Pons (tissue), 1 donor: ENCODE measurements at regions not wholly inside any gene's neighbourhood (a gene's known extent, or its start where the extent isn't known, plus 50 kb on each side); places are given as distances from the start of the nearest gene placed in this dataset.

Experiments
- DNase-seq: peaks from one replicate; pipeline ENCODE4 v3.0.0-alpha.2; 2016; ENCODE audit warnings: low spot score

DNA sequence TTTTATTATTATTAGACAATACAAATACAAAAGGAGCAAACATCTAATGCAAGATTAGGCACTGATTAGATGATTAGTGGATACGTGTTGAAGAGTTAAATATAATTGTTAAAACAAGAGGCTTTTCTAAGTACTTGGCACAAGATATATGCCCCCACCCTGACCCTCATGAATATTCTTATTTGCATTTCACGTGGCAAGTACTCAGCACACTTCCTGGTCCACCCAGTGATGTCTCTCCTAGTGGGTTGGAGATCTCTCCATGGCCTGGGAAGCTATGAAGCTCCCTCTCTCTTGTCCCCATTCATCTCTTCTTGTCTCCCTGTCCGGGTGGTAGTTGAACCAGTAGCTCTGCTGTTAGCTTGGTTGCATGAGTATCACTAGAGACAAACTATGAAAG, 375.3 kb downstream of the ADRA2A start:
- no peak for DNase-seq

DNA sequence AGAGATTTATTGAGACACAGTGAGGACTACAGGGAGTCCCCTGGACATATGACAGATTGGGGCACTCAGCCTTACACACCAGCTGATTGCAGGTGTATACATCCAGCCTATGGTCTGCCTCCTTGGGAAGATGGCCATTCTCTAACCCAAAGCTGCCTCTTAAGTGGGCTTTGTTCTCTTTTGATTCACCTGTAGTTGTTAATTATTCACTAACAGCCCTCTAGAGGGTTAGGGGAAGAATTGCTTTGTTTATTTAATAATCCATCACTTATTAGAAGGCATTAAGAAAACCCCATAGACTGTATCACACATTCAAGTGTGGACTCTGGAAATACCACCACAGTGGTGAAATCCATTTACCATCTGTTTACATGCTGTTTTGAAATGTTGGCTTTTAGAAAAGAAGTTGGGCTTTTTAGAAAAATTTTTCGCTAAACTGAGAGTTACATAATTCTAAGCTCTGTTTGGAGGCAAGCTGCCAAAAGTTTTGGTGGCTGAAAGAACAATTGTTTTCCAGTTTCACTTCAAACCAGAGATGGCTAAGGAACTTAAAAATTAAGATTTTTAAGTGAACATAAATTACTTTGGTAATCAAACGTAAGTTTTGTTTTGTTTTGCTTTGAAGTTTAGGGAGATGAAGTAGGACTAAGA, 379.1 kb downstream of the ADRA2A start:
- DNase-seq: no peak

DNA sequence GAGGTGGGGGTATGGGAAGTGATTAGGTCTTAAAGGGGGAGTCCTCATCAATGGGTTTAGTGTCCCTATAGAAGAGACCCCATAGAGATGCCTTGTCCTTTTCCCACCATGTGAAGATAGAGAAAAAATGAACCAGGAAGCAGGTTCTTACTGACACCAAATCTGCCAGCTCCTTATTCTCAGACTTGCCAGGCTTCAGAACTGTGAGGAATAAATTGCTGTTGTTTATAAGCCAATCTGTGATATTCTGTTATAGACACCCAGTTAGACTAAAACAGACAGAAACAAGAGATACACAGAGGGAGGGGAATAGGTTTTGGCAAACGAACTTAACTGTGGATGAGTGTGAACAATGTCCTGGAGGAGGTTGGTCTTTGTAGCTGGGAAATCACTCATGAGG, 381.4 kb downstream of the ADRA2A start:
- no peak for DNase-seq

DNA sequence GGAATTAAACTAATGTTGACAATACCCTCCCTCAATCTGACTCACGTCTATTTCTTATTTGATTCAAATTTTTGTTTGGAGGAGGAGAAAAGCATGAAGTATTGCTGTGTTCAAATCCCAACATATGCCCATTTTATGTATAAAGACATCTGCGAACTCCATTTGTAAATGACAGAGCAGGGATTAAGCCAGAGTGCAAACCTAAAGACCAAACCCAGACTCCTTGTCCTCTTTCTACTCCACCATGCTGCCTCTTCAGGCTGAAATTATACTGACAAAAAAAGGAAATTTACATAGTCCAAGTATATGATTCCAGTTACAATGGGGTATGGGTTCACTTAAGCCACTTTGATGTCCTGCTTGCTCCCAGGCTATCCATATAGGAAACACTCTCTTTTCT, 383.1 kb downstream of the ADRA2A start:
- DNase-seq: no peak

DNA sequence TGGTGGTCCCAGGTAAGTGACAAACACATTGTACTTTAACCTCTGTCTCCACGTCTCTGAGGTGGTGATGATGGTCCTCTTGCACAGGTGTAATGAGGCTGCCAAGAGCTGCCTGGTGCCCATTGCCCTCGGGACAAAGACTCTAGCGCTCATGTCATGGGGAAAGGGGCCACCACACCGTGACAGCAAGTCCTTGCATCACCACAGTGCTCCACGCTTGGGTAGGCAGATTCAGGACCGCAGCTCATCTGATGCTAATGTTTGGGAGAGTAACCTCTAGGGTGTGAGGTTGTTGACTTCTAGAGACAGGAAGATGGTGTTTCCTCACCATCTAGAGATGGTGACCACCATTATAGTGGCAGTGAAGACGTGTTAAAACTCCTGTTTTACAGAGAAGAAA, 395.6 kb downstream of the ADRA2A start:
- DNase-seq: no peak

DNA sequence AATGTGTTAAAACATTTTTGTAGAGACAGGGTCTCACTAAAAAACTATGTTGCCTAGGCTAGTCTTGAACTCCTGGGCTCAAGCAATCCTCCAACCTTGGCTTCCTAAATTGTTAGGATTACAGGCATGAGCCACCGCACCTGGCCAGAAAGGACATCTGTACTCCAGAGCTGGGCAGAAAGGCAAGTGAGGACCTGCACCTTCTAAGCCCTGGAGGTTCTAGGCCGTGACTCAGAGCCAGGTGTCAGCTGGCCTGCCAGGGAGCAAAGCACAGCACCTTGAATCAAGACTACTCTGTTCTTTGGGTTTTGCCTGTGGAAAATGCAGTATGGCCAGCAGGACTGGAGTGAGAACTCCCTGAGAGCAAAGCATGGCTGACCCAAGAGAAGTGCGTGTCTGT, 396.5 kb downstream of the ADRA2A start:
- DNase-seq: no peak

DNA sequence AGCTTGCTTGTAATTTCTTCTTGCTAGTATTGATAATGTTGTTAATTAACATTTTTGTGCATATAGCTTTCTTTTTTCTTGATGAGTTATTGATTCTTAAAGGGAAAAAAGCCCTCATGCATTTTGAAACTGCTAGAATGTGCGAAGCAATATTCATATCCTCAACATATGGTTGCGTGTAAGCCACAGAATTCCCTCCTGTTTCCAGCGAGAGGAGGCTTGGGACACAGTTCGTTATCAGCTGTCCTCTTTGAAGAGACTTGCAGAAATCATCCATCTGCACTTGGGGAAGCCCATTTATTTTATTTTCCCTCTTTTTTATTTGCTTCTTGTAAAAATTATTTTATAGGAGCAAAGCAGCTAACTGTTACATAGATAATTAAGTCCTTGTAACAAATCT, 398.0 kb downstream of the ADRA2A start:
- no peak for DNase-seq

DNA sequence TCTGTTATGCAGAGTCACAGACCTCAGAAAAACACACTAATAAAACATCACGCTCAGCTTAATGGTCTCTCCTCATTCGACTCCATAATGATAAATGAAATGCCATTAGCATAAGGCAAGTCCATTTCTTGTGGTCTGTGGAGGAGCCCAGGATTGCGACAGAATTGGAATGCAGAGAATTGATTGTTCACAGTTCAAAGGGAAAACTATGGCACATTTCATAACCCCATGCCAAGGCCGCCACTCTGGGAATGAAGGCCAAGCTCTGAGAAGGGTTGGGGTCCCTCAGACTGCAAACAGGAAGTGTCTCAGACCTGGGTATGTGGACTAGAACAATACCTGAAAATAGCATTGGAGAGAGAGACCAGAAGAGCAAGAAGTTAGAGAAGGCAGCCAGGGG, 398.9 kb downstream of the ADRA2A start:
- DNase-seq: no peak

DNA sequence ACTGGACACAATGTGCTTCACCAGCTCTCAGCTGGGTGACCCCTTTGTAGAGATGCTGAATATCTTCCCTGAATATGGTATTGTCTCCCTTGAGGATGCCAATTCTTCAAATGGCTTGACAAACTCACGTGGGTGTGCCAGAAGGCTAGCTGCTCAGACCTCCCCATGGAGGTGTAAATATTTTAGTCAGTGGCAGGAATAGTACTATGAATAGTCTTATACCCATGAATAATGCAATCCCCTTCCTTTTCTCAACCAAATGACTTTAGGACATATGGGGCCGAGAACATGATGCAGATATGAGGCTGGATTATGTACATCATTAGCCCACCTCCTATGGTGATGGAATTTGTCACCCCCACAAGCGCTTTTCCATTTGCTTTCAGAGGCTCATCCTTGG, 401.8 kb downstream of the ADRA2A start:
- no peak for DNase-seq

DNA sequence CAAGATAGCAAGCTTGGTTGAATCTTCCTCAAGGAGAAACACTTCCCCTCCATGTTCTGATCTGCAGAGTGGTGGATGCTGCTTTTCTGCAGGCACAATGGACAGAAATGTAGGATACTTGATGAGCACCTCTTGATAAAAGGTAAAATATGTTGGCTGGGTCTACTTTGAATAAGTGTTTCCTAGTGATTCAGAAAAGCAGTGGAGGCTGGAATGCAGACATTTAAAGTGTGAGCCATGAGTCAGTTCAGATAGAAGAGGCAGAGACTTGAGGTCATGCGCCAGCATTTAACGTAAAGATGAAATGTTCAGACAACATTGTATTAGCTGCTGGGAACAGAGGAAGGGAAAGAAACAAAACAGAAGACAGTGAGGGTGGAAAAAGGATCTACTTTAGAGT, 403.1 kb downstream of the ADRA2A start:
- no peak for DNase-seq

DNA sequence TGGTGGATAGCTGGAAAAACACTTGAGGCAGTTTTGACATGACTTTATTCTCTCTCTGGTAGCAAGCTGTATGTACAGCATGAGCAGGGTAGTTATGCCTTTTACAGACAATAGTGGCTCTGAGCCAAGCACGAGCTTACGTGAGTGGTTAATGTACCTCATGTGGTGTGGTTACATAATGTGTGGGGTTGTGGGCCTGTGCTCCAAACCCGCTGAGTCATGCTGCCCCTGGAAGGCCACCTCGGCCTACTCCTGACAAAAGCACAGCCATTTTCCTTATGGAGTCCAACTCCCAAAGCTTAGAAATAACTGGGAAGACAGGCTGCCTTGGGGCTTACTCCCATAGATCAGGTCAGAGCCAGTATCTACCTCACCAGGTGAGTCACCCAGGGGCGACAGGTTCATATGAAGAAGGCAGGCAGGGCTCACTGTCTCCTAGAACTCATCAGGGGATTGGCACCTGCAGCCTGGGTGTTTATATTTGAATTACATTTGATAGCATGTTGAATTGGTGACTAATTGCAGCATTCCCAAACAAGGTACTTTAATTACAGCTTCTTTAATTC, 404.5 kb downstream of the ADRA2A start:
- no peak for DNase-seq

DNA sequence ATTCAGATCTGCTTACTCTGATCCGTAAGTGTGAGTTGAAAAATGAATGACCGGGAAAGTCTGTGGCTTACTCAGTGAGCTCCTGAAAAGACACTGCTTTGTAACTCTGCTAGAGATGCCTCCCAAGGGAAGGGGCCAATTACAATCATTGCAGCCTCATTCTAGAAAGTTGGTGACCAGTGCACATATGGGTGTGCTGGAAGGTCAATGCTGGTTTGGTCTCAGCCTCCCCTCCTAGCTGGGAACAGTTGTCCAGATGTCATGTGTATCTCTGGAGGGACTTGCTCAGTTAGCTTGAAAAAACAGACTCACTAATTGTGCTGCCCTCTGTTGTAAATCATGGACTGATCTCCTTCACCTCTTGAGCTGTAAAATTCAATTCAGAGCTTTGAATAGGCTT, 405.0 kb downstream of the ADRA2A start:
- no peak for DNase-seq

DNA sequence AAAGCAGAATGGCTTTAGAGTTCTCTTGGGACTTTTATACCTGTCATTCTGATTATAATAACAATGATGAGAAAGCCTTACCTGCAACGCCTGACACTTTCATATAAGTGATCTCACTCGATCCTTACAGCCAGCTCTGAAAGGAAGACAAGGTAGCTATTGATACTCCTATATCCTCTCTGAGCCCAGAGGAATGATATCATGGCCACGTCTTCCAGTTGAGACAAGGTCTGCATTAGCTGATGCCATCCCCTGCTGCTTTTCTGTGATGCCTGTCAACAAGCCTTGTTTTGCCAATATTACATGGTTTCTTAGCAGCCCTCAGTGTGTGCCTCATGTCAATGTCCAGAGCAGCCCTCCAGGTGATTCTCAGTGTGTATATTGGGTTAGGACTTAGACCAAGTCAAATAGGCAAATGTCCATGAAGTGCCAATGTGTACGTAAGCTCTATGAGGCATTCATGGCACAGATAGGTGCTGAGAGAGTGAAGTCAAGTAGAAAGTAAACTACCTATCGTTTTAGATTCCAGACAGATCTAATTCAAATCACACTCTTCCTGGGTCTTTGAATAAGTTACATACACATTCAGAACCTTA, 405.9 kb downstream of the ADRA2A start:
- no peak for DNase-seq

DNA sequence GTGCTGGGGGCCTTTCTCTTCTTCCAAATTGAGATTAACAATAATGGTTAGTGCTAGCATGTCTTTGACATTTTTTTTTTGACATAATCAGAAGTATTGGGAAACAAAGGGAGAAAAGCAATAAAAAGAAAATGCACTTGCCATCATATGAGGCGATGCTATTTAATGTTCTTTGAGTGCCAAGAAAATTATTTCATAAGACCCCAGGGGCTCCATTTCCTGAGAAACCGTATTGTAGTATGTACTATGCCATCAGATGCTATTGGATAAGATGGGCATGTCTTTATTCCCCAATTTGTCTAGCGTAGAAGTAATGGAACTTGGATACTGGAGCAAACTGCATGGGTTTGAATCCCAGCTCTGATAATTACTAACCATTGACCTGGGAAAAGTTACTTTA, 408.9 kb downstream of the ADRA2A start:
- no peak for DNase-seq

DNA sequence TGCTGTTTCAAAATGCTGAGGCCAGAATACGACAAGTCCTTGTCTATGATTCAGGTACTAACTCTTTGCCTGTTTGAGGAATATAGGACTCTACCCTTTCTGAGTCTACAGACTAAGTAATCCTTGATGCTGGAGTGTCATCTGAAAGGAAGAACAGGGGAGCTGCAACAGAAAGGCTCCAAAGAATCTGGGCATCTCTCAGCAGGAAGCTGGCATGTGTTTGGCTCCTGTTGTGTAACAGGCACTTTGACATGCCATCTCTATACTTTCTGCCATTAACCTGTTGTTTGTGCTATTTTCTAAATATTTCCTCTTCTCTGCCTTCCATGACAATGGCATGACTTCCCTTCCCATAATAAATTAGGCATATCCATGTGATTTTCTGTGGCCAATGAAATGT, 409.5 kb downstream of the ADRA2A start:
- DNase-seq: no peak

DNA sequence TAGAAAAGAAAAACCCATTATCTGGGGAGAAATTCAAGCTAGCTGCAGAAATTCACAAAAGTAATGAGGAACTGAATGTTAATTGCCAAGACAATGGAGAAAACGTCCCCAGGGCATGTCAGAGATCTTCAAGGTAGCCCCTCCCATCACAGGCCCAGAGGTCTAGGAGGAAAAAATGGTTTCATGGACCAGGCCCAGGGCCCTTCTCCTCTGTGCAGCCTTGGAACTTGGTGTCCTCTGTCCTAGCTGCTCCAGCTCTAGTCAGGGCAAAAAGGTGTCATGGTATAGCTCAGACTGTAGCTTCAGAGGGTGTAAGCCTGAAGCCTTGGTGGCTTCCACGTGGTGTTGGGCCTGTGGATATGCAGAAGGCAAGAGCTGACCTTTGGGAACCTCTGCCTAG, 411.8 kb downstream of the ADRA2A start:
- no peak for DNase-seq

DNA sequence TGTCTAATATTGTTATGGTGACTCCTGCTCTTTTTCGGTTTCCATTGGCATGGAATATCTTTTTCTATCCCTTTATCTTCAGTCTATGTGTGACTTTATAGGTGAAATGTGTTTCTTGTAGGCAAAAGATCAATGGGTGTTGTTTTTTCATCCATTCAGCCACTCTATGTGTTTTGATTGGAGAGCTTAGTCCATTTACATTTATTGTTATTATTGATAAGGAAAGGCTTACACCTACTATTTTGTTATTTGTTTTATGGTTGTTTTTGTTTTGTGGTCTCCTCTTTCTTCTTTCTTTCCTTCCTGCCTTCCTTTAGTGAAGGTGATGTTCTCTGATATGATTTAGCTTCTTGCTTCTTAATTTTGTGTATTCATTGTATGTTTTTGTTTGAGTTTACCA, 414.3 kb downstream of the ADRA2A start:
- DNase-seq: no peak

DNA sequence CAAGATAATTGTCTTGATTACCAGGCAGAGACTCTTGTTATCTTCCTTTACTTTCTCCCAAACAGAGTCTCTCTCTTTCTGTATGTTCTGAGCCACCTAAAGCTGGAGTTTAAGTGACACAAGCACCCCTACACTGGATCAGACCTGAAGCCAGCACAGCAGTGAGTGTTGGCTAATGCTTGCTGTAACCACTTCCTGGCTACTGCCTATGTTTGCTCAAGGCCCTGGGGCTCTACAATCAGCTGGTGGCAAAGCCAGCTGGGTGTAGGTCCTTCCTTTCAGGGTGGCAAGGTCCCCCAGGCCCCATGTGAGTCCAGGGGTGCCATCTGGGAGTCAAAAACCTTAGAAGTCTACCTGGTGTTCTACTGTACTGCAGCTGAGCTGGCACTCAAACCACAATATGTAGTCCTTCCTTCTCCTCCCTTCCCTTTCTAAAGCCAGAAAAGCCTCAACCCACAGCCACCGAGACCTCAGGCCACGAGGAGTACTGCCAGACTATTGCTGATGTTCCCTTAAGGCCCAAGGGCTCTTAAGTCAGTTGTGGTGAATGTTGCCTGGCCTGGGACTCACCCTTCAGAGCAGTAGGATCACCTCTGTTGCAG, 416.3 kb downstream of the ADRA2A start:
- no peak for DNase-seq

DNA sequence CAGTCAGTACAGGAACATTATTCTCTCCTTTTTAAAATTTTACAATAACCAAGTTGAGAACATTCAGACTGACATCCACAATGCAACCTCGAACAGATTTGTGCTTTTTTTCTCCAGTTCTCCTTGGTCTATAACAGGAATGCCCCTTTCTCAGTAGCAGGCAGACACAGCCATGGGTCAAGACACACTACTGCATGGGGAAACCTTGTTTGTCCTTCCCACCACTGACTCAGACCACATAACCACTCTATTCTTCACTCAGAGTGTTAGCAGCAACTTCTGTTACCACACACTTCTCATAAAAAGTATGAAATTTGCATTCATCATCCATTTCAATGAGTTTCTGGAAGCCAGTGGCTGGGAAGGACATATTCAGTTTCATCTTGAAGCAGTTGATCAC, 421.7 kb downstream of the ADRA2A start:
- DNase-seq: no peak

DNA sequence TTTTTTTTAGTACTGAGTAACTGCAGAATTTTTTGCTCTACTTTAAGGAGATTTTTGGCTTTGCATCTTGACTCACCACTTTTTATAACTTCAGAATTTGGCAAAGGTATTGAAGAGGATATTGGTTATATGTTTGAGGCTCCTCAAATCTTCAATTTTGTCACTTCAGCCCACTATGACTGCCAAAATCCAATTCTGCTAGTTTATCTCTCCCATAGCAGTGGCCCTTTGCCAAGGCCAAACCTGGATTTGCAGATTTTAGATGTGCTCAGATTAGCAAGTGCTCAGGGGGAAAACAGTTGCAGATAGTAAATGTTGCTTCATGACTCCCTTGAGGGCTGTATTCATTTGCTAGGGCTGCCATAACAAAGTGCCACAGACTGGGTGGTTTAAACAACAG, 427.5 kb downstream of the ADRA2A start:
- DNase-seq: no peak

DNA sequence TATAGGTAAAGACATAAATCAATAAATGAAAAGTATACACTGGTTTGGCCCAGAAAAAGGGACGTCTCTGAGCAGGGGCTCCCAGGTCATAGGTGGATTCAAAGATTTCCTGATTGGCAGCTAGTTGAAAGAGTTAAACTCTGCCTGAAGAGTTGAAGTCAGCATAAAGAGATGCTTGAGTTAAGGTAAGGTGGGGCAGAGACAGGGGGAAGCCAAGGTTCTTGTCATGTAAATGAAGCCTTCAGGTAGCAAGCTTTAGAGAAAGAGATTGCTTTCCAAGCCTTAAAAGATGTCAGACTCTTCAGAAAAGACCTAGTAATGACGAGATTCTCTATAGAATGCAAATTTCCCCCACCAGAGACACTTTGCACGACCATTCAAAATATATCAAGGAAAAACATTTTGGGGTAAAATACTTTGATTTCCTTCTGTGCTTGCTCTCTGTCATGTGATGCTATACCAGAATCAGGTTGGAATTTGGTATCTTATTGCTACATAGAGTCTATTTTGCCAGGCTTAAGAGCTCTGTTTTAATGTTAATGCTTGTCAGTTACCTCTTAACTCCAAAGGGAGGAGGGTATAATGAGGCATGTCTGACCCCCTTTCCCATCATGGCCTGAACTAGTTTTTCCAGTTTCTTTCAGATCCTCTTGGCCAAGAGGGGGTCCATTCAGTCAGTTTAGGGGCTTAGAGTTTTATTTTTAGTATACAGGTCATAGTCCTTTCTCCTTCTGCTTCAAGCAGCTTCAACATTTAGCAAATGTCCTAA, 429.6 kb downstream of the ADRA2A start:
- no peak for DNase-seq

DNA sequence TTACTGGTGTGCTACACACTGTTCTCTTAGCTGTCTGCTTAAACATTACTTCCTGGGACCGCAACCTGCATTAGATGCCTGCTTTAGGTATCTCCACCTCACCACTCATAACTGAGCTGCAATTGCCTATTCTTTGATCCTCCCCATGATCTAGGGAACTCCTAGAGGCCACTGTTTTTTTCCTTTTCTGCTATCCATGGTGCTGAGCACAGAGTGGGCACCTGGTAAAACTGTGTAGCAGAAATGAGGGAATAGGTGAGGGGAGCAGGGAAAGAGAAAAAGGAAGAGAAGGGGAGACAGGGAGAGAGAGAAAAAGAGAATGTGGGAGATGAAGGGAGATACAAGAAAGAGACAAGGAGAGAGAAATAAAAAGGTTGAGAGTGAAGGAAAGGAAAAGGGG, 434.9 kb downstream of the ADRA2A start:
- DNase-seq: no peak

DNA sequence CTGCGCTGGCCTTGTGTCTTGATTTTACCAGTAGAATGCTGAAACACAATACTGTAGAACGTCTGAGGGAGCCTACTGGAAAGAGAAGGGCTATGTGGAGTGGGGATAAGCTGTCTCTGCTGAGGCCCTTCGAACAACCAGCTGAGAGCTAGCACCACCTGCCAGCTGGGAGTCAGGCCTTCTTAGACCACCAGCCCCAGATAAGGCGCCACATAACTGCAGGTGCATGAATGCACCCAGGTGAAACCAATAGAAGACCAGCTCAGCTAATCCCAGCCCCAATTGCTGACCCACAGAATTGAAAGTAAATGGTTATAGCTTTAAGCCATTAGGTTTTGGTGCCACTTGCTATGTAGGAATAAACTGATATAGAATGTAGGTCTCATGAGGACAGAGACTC, 438.4 kb downstream of the ADRA2A start:
- DNase-seq: no peak
